ENCODE measurements at regions not wholly inside any gene's neighbourhood (a gene's known extent, or its start where the extent isn't known, plus 50 kb on each side); places are given as distances from the start of the nearest gene placed in this dataset.

DNA sequence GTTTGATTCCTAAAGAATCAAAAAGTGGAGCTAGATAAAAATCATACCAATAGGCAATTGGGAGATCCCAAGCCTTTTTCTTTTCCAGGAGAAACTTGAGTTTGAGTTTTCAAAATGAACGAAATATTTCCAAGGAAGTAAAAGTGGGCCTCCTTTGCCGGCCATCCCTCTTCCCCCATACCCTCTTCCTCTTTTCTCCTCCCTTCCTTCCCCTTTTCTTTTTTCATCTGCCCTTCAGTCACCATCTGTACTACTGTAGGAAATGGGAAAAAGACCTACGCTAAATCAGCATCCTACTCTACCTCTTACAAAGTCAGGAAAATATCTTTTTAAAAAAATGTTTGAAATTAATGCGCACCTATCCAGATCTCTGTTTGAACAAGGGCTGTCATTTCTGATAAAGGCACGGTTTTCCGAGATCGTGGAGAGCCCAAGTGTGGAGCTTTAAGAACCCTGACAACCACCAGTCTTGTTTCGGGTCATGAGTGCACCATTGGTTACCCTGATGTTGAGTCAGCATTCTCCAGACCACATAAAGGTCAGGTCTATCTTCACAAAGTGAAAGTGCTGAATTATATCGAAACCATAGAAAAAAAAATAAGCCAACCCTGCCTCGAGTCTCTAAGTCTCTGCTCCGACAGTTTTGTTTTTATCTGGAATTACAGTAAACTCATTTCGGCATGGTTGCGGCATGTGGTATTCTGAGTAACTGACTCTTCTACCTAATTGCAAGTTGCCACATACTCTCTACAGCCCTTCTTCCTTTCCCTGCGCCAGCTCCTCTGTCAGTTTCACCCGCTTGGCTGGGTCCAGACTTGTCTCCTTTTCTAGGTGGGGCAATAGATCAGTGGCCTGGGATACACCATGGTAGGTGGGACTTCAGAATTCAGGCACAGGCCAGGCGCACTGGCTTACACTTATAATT, 140.2 kb upstream of the KLF3 start (continued):
- TF ChIP-seq, protein P1, sequence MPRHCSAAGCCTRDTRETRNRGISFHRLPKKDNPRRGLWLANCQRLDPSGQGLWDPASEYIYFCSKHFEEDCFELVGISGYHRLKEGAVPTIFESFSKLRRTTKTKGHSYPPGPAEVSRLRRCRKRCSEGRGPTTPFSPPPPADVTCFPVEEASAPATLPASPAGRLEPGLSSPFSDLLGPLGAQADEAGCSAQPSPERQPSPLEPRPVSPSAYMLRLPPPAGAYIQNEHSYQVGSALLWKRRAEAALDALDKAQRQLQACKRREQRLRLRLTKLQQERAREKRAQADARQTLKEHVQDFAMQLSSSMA (CRISPR knock-in tag; IDR thresholded peaks at IDR 0.05): no peak
- TF ChIP-seq POU5F1 (IDR thresholded peaks at IDR 0.05; ENCODE audit: borderline replicate concordance, low read depth, low read length, partially characterized antibody) (no peak), HLTF (IDR thresholded peaks at IDR 0.05) (no peak), MTA3 (IDR thresholded peaks at IDR 0.05; ENCODE audit: borderline replicate concordance) (no peak), MYC (IDR thresholded peaks at IDR 0.05; ENCODE audit: low read depth, low read length) (peak; percentile 36), MYC (CRISPR knock-in tag; IDR thresholded peaks at IDR 0.05; ENCODE audit: borderline replicate concordance, low read depth) (no peak), ZNF766 (CRISPR knock-in tag; conservative IDR thresholded peaks at IDR 0.05) (peak; percentile 63; the same call in 1 of the 2 replicates), FOSL1 (tag; conservative IDR thresholded peaks at IDR 0.05) (peak; percentile 70), HDAC3 (IDR thresholded peaks at IDR 0.05; ENCODE audit: borderline replicate concordance, partially characterized antibody) (no peak), ZBTB8A (IDR thresholded peaks at IDR 0.05; ENCODE audit: partially characterized antibody) (no peak), SLC30A9 (CRISPR knock-in tag; IDR thresholded peaks at IDR 0.05) (no peak), ZNF311 (CRISPR knock-in tag; IDR thresholded peaks at IDR 0.05) (no peak), CTBP1 (IDR thresholded peaks at IDR 0.05; ENCODE audit: borderline replicate concordance) (0 out of 2 replicates have a peak, but pooled peaks have one; percentile 7), ARHGAP35 (IDR thresholded peaks at IDR 0.05; ENCODE audit: partially characterized antibody) (no peak), RBBP5 (IDR thresholded peaks at IDR 0.05; ENCODE audit: borderline replicate concordance, insufficient read depth, low read length, poor library complexity, severe bottlenecking) (peak; percentile 29), NCOA2 (IDR thresholded peaks at IDR 0.05; ENCODE audit: partially characterized antibody in 2 of 2) (no peak)
- TF ChIP-seq, protein P2, sequence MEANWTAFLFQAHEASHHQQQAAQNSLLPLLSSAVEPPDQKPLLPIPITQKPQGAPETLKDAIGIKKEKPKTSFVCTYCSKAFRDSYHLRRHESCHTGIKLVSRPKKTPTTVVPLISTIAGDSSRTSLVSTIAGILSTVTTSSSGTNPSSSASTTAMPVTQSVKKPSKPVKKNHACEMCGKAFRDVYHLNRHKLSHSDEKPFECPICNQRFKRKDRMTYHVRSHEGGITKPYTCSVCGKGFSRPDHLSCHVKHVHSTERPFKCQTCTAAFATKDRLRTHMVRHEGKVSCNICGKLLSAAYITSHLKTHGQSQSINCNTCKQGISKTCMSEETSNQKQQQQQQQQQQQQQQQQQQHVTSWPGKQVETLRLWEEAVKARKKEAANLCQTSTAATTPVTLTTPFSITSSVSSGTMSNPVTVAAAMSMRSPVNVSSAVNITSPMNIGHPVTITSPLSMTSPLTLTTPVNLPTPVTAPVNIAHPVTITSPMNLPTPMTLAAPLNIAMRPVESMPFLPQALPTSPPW (CRISPR knock-in tag; IDR thresholded peaks at IDR 0.05): peak; percentile 21; the same call in 1 of the 2 replicates
- TF ChIP-seq, protein P3, sequence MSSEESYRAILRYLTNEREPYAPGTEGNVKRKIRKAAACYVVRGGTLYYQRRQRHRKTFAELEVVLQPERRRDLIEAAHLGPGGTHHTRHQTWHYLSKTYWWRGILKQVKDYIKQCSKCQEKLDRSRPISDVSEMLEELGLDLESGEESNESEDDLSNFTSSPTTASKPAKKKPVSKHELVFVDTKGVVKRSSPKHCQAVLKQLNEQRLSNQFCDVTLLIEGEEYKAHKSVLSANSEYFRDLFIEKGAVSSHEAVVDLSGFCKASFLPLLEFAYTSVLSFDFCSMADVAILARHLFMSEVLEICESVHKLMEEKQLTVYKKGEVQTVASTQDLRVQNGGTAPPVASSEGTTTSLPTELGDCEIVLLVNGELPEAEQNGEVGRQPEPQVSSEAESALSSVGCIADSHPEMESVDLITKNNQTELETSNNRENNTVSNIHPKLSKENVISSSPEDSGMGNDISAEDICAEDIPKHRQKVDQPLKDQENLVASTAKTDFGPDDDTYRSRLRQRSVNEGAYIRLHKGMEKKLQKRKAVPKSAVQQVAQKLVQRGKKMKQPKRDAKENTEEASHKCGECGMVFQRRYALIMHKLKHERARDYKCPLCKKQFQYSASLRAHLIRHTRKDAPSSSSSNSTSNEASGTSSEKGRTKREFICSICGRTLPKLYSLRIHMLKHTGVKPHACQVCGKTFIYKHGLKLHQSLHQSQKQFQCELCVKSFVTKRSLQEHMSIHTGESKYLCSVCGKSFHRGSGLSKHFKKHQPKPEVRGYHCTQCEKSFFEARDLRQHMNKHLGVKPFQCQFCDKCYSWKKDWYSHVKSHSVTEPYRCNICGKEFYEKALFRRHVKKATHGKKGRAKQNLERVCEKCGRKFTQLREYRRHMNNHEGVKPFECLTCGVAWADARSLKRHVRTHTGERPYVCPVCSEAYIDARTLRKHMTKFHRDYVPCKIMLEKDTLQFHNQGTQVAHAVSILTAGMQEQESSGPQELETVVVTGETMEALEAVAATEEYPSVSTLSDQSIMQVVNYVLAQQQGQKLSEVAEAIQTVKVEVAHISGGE (CRISPR knock-in tag; IDR thresholded peaks at IDR 0.05): 0 out of 6 replicates have a peak, but pooled peaks of 1 of the 3 experiments have one; percentile 45
- TF ChIP-seq, protein P4, sequence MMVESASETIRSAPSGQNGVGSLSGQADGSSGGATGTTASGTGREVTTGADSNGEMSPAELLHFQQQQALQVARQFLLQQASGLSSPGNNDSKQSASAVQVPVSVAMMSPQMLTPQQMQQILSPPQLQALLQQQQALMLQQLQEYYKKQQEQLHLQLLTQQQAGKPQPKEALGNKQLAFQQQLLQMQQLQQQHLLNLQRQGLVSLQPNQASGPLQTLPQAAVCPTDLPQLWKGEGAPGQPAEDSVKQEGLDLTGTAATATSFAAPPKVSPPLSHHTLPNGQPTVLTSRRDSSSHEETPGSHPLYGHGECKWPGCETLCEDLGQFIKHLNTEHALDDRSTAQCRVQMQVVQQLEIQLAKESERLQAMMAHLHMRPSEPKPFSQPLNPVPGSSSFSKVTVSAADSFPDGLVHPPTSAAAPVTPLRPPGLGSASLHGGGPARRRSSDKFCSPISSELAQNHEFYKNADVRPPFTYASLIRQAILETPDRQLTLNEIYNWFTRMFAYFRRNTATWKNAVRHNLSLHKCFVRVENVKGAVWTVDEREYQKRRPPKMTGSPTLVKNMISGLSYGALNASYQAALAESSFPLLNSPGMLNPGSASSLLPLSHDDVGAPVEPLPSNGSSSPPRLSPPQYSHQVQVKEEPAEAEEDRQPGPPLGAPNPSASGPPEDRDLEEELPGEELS (CRISPR knock-in tag; IDR thresholded peaks at IDR 0.05; ENCODE audit: borderline replicate concordance): no peak

Data from K562 (cell line).